ENCODE measurements at regions not wholly inside any gene's neighbourhood (a gene's known extent, or its start where the extent isn't known, plus 50 kb on each side); places are given as distances from the start of the nearest gene placed in this dataset.

DNA sequence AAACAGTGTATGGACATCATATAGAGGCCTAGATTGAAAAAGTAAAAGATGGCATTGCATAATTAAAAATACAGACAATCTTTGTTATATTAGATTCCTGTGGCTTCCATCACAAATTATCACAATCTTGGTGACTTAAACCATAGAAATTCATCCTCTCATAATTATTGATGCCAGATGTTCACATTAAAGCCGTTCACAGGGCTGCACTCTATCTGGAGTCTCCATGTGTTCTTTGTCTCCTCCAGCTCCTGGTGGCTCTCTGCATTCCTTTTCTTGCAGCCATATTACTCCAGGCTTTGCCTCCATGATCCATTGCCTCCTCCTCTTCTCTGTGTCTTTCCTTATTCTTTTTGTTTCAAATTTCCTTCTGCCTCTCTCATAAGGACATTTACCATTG lies 875.7 kb upstream of the USP15 start:
- TF ChIP-seq, protein P1, sequence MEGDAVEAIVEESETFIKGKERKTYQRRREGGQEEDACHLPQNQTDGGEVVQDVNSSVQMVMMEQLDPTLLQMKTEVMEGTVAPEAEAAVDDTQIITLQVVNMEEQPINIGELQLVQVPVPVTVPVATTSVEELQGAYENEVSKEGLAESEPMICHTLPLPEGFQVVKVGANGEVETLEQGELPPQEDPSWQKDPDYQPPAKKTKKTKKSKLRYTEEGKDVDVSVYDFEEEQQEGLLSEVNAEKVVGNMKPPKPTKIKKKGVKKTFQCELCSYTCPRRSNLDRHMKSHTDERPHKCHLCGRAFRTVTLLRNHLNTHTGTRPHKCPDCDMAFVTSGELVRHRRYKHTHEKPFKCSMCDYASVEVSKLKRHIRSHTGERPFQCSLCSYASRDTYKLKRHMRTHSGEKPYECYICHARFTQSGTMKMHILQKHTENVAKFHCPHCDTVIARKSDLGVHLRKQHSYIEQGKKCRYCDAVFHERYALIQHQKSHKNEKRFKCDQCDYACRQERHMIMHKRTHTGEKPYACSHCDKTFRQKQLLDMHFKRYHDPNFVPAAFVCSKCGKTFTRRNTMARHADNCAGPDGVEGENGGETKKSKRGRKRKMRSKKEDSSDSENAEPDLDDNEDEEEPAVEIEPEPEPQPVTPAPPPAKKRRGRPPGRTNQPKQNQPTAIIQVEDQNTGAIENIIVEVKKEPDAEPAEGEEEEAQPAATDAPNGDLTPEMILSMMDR (IDR thresholded peaks at IDR 0.05; ENCODE audit: unreplicated experiment): no peak
- Mint-ChIP-seq H3K27ac (ENCODE audit: unreplicated experiment) (no peak overlapping the region), H3K9me3 (ENCODE audit: low read depth, unreplicated experiment) (peaks cover 9% of the 10 kb centered on the region), H3K4me1 (ENCODE audit: low read depth, unreplicated experiment) (no peaks in the 10 kb centered on the region), H3K4me3 (ENCODE audit: low read depth, unreplicated experiment) (no peak overlapping the region), H3K36me3 (ENCODE audit: insufficient read depth, unreplicated experiment) (no peaks in the 10 kb centered on the region), H3K27me3 (ENCODE audit: unreplicated experiment) (no peaks in the 10 kb centered on the region)
- no peak for DNase-seq
- CTCF ChIA-PET: no interaction called here
- no TSS peak for BruUV-seq (replicated peaks)
- intact Hi-C loops (cut with micrococcal nuclease; ENCODE audit: unreplicated experiment): no loop called here

DNA sequence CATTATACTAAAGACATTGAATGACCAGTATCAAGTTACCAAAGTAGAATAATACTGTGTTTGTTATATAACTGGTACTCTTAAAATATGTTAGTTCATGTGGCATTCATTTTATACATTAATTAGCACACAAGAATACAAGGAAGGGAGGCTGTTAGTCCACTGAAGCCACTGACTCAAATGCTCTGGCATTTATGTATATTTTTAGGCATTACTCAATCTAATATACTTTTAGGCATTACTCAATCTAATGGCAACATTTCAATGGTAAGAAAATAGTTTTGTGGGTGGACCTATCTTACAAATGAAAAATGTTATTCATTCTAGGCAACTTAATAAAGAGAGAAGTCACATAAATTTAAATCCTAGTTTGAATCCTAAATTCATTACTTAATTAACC lies 874.4 kb upstream of the USP15 start:
- Mint-ChIP-seq H3K27me3 (ENCODE audit: unreplicated experiment) (no peaks in the 10 kb centered on the region), H3K9me3 (ENCODE audit: low read depth, unreplicated experiment) (peaks cover 15% of the 10 kb centered on the region), H3K36me3 (ENCODE audit: insufficient read depth, unreplicated experiment) (no peaks in the 10 kb centered on the region), H3K4me1 (ENCODE audit: low read depth, unreplicated experiment) (no peaks in the 10 kb centered on the region), H3K4me3 (ENCODE audit: low read depth, unreplicated experiment) (no peak overlapping the region), H3K27ac (ENCODE audit: unreplicated experiment) (no peak overlapping the region)
- intact Hi-C loops (cut with micrococcal nuclease; ENCODE audit: unreplicated experiment): no loop called here
- CTCF ChIA-PET: no interaction called here
- TF ChIP-seq, protein P1 (IDR thresholded peaks at IDR 0.05; ENCODE audit: unreplicated experiment): no peak
- BruUV-seq (replicated peaks): no TSS peak
- no peak for DNase-seq

DNA sequence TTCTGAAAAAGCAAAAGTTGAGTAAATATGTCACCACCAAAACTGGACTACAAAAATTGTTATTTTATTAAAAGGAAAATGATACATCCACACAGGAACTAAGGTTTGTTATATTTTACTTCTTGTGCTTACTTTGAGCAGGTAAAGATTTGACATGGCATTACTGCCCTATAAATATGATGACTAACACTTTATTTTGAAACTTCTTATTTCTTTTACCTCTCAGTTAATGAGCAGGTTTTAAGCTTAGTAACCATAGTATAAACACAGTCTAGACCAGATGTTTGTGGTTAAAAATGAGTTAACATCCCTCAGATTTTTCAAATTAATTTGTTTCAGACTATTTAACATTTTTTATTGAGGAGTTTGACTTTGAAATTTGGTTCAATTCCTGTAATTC lies 862.5 kb upstream of the USP15 start:
- no peaks in the 10 kb centered on the region for H3K27me3 Mint-ChIP-seq (ENCODE audit: unreplicated experiment)
- no peaks in the 10 kb centered on the region for H3K36me3 Mint-ChIP-seq (ENCODE audit: insufficient read depth, unreplicated experiment)
- H3K4me1 Mint-ChIP-seq (ENCODE audit: low read depth, unreplicated experiment): no peaks in the 10 kb centered on the region
- intact Hi-C loops (cut with micrococcal nuclease; ENCODE audit: unreplicated experiment): no loop called here
- CTCF ChIA-PET: no interaction called here
- H3K9me3 Mint-ChIP-seq (ENCODE audit: low read depth, unreplicated experiment): peaks cover 2% of the 10 kb centered on the region
- no peak for DNase-seq
- H3K27ac Mint-ChIP-seq (ENCODE audit: unreplicated experiment): no peak overlapping the region
- H3K4me3 Mint-ChIP-seq (ENCODE audit: low read depth, unreplicated experiment): no peak overlapping the region
- no TSS peak for BruUV-seq (replicated peaks)
- TF ChIP-seq, protein P1 (IDR thresholded peaks at IDR 0.05; ENCODE audit: unreplicated experiment): no peak

DNA sequence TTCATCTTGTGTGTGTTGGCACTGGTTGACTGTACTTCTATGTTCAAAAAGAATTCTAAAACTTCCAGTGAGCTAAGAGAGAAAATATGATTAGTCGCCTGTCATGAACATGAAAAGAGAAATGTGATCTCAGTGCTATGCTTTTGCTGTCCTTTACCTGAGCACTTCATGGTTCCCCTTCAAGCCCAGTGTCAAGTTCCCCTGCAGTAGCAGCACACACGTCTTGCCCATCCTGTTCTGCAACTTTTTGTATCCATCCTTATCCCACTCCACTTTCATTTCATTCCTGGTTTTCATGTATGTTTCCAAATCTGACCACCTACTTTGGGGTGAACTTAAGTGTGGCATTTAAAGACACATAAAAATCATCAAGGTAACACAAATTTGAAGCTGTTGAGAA lies 848.0 kb upstream of the USP15 start:
- no peak overlapping the region for H3K4me3 Mint-ChIP-seq (ENCODE audit: low read depth, unreplicated experiment)
- no peaks in the 10 kb centered on the region for H3K36me3 Mint-ChIP-seq (ENCODE audit: insufficient read depth, unreplicated experiment)
- peaks cover 6% of the 10 kb centered on the region for H3K9me3 Mint-ChIP-seq (ENCODE audit: low read depth, unreplicated experiment)
- peaks cover 13% of the 10 kb centered on the region for H3K4me1 Mint-ChIP-seq (ENCODE audit: low read depth, unreplicated experiment)
- H3K27me3 Mint-ChIP-seq (ENCODE audit: unreplicated experiment): no peaks in the 10 kb centered on the region
- DNase-seq: peak; percentile 26
- CTCF ChIA-PET: no interaction called here
- no TSS peak for BruUV-seq (replicated peaks)
- TF ChIP-seq, protein P1 (IDR thresholded peaks at IDR 0.05; ENCODE audit: unreplicated experiment): no peak
- H3K27ac Mint-ChIP-seq (ENCODE audit: unreplicated experiment): peak overlapping the region; percentile 43
- intact Hi-C loops (cut with micrococcal nuclease; ENCODE audit: unreplicated experiment): no loop called here

DNA sequence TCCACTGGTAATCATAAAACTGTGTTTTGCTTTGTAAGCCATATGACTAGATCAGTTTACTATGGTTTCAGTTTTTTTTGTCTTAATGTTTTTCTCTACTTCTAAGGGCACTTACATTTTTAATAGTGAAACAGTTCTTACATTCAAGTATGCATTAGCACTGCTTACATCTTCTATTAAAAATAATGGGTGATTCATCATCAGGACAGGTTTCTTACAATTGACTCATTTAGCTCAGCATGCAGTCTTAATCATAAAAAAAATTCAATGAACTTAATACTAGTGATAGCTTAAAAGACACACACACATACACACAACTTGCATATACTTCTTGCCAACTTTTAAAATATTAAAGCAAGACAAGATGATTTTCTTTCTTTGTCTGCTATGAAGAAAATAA lies 845.7 kb upstream of the USP15 start:
- DNase-seq: no peak
- Mint-ChIP-seq H3K4me3 (ENCODE audit: low read depth, unreplicated experiment) (no peak overlapping the region), H3K36me3 (ENCODE audit: insufficient read depth, unreplicated experiment) (no peaks in the 10 kb centered on the region), H3K27me3 (ENCODE audit: unreplicated experiment) (no peaks in the 10 kb centered on the region), H3K9me3 (ENCODE audit: low read depth, unreplicated experiment) (peaks cover 5% of the 10 kb centered on the region), H3K27ac (ENCODE audit: unreplicated experiment) (no peak overlapping the region), H3K4me1 (ENCODE audit: low read depth, unreplicated experiment) (peaks cover 13% of the 10 kb centered on the region)
- no TSS peak for BruUV-seq (replicated peaks)
- CTCF ChIA-PET: no interaction called here
- TF ChIP-seq, protein P1 (IDR thresholded peaks at IDR 0.05; ENCODE audit: unreplicated experiment): no peak
- intact Hi-C loops (cut with micrococcal nuclease; ENCODE audit: unreplicated experiment): no loop called here

Measured in Calu3 (cell line).